Dermis microvascular lymphatic vessel endothelial cell (primary cell): ENCODE measurements at regions not wholly inside any gene's neighbourhood (a gene's known extent, or its start where the extent isn't known, plus 50 kb on each side); places are given as distances from the start of the nearest gene placed in this dataset.
"Not testable (repeated sequence)": the region's sequence is repeated elsewhere in the genome, so short reads cannot be mapped to it uniquely, and the experiment has no call there.

Source experiments
- DNase-seq, 2 donors: peaks; one replicate each; pipeline versions ENCODE4 v3.0.0 to v3.0.0-alpha.2; 2010; ENCODE audit warnings: low read depth in 2 of 2

GRCh38 chrX:85808217-85808616, 239.1 kb downstream of the CHM start:
- DNase-seq, result no peak

DNA sequence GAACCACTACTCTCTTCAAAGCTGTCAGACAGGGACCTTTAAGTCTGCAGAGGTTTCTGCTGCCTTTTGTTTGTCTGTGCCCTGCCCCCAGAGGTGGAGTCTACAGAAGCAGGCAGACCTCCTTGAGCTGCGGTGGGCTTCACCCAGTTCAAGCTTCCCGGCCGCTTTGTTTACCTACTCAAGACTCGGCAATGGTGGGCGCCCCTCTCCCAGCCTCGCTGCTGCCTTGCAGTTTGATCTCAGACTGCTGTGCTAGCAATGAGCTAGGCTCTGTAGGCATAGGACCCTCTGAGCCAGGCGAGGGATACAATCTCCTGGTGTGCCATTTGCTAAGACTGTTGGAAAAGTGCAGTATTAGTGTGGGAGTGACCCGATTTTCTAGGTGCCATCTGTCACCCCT, 275.0 kb downstream of the CHM start:
- not testable (repeated sequence) for DNase-seq

DNA sequence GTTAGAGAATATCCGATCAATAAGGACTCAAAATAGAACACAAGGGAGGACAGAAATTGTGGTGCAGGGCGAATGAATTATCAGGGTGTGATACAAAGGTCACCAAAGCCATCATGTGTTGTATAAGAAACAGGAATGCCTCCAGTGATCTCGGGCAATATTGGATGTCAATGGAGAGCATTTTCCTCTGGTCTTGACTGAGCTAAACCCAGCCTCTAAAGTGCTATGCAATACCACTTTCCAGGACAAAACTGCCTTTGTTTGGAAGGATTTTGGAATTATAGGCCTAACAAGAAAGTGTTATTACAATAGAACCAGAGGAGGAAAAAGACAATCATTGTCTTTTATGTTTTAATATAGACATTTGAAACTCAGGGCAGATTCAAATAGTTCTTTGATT, 281.7 kb downstream of the CHM start:
- DNase-seq, result no peak

DNA sequence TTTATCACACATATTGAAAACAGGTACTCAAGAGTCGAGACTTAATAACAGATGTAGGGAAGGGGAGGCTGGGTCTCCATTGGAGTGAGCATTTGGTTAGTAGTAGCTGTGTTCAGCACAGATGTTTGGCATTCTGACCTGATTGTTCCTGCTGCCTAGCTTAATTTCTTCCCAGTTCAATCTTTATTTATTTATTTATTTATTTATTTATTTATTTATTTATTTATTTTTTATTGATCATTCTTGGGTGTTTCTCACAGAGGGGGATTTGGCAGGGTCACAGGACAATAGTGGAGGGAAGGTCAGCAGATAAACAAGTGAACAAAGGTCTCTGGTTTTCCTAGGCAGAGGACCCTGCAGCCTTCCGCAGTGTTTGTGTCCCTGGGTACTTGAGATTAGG, 324.3 kb downstream of the CHM start:
- not testable (repeated sequence) for DNase-seq

- DNase-seq, result not testable (repeated sequence)
These were observed 323.8 kb upstream of the POF1B start for GRCh38 chrX:85703233-85703632.

DNA sequence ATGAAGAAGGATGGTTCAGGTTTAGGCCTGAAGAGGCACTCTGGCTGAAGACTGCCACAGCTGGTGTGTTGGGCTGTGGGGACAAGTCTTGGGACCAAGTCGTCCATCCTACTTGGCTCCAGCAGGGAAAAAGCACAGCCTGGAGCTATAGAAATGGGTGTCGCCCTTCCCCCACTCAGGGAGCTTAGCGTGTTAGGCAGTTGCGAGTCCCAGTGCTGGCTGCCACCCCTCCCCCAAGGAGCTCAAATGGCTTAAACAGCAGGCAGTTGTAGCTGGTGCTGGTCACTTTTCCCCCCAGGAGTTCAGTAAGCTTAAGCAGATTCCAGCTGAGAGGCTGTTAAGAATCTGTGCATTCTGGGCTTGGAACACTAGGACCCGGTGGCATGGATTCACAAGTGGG, 319.5 kb upstream of the POF1B start:
- DNase-seq, result no peak

- DNase-seq, result no peak
These were observed 306.4 kb upstream of the POF1B start for GRCh38 chrX:85685843-85686242.

- DNase-seq, result no peak
These were observed 287.0 kb upstream of the POF1B start for GRCh38 chrX:85666471-85666870.

DNA sequence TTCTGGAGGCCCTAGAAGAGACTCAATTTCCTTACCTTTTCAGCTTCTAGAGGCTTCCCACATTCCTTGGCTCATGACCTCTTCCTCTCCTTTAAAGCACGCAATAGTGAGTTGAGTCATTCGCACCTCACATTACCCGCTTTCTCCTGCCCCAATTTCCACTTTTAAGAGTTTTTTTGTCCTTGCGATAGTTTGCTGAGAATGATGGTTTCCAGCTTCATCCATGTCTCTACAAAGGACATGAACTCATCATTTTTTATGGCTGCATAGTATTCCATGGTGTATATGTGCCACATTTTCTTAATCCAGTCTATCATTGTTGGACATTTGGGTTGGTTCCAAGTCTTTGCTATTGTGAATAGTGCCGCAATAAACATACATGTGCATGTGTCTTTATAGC, 284.5 kb upstream of the POF1B start:
- DNase-seq, result not testable (repeated sequence)

- DNase-seq, result no peak
These were observed 251.4 kb upstream of the POF1B start for GRCh38 chrX:85630901-85631300.

DNA sequence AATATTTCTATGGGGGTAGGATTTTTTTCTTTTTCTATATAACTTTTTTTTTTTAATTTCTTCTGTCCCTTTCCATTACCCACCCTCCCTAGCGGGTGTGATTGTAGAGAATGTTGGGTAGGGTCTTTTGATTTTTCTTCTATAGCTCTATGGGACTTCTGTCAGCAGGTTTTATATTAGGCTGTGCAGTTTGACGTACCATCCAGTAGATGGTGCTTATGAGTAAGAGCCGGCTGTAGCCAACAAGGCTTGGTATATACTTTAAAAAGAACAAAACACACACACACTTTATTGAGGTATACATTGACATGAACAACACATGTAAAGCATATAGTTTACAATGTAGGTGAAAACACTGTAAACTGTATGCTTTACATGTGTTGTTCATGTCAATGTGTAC, 247.9 kb upstream of the POF1B start:
- DNase-seq, result no peak

DNA sequence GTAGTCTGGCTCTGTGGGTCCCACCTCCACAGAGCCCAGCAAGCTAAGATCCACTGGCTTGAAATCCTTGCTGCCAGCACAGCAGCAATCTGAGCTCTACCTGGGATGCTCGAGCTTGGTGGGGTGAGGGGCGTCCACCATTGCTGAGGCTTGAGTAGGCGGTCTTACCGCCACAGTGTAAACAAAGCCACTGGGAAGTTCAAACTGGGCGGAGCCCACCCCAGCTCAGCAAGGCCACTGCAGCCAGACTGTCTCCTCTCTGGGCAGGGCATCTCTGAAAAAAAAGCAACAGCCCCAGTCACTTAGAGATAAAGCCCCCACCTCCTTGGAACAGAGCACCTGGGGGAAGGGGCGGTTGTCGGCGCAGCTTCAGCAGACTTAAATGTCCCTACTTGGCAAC, 243.2 kb upstream of the POF1B start:
- DNase-seq, result no peak

DNA sequence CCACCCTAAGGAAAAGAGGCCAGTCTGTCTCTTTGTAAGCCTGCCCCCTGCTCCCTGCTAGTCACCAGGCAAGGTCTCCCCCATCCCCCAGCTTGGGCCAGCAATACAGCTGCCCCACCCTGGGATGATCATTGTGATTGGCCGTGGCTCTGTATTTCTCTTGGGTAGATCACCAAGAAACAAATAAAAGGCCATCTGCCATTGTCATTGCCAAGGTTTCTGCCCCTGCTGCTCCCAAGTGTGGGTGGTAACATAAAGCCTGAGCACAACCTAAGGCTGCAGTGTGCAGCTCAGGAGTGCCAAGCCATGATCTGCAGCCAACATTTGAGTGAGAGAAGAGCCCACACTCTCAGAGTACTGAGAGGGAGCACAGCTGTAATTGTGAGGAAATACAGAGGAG, 241.0 kb upstream of the POF1B start:
- DNase-seq, result no peak

- DNase-seq, result no peak
These were observed 240.5 kb upstream of the POF1B start for GRCh38 chrX:85619962-85620361.

GRCh38 chrX:85611926-85612325, 232.5 kb upstream of the POF1B start:
- peak; percentile 1 to 7 for DNase-seq

DNA sequence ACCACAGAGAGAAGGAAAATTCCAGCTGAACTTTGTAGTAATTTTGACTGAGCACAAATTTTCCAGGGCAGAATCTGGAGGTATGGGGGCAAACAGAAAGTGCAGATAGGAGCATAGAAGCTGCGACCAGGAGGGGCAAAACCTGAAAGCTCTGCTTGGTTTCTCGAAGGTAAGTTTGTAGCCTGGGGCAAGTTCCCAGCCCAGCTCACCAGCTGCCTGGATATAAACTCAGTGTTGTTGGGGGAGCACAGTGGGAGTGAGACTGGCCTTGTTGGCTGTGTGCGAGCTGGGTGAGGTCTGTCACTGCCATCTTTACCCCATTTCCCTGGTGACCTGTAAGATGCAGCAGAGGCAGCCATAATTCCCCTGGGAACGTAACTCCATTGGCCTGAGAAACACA, 213.5 kb upstream of the POF1B start:
- no peak for DNase-seq

DNA sequence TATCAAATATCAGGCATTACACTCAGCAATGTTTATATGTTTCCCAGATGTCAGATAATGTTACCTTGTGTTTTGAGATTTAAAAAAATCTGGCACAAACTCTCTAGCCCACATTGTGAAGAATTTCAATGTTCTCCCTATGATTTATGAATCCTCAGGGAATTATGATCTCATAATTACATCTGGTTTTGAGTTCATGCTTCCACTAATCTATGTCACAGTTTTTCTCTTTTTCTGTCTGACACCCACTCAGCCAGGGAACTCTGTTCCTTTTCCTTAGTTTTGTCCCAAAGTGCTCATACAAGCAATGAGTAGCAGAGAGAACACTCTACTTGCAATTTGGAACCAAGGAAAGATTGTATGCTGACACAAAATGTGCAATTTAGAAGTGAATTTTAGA, 212.1 kb upstream of the POF1B start:
- no peak for DNase-seq

DNA sequence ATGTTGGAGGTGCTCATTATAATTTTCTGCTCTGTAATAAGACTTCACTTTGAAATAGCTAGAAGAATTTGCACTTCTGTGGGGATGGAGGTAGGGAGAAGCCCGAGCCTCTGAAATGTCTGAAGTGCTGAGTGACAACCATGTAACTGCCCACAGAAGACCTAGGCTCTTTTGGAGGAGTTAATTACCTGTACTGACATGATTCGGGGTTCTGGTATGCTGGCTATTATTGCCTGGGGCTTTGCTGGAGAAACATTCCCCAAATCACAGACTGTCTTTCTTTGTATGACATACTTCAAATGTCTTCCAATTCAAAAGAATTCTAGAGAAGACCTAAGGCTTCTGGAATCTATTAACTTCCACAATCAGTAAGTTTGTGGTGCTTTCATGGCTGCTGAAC, 211.2 kb upstream of the POF1B start:
- no peak for DNase-seq

DNA sequence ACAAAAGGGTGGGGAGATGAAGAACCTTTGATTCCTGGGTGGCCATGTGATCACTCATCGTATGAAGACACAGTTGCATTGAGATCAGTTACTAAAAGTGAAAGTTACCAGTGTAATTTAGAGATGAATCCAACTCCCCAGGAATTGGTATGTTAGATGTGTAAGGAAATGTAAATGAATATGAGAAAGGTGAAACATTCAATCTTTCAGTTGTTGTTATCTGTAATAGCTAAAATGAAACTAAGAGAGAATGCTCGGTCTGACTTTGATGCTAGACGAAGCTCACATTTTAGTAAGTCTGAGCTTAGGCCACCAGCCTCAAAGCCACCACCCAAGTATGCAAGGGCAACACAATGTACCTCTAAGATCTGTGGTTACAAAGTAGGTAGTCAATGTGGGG, 194.3 kb upstream of the POF1B start:
- DNase-seq, result no peak

DNA sequence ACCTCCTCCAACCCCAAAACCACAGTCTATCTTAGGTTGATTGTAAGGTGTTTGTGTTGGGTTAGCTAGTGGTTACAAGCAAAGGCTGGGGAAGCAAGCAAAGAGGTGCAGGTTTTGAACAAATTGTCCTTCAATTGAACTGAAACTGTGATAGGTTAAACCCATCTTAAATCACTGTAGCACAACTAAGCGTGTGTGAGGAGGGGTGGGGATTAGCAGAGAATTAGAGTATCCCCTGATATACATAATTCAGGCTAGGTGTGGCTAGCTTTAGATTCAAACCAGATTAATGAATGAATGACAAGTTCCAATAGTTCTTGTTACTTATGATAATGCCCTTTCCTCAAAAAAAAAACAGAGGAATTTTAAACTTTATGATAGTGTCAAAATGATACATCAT, 191.0 kb upstream of the POF1B start:
- no peak for DNase-seq

GRCh38 chrX:85569686-85570085, 190.2 kb upstream of the POF1B start:
- DNase-seq, result no peak

DNA sequence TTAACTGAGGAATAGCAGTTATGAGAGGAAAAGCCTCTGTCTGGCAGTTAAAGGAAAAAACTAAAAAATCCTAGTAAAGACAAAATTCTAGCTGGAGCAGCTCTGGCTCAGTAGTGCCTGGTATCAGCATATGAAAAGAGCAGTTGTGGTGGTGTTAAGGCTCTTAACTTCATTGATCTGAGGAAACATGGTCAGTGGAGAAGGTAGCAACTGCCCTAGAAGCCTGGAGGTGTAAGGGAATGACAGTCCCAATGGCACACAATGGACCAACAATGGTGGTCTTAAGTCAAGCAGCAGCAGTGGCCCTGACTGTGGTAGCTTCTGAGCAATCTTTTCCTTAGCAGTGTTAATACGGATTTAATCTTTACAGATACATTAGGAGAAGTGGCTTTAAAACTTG, 189.6 kb upstream of the POF1B start:
- no peak for DNase-seq

GRCh38 chrX:85561231-85561630, 181.8 kb upstream of the POF1B start:
- DNase-seq, result no peak

DNA sequence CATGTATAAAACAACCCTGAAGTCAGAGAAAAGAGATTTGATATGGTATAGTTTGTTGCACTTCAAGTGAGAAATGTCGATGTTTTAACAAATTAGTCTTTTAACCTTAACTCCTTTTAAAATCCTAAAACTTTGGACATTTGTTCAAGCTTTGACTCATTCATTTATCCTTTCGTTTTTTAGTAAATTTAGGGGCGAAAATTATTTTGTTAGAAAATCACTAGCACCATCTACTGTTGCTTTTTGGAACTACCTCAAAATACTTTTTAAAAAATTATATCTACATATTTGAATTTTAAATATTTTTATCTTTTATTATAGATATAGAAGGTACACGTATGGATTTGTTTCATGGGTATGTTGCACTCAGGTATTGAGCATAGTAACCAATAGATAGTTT, 165.1 kb upstream of the POF1B start:
- DNase-seq, result no peak

GRCh38 chrX:85543866-85544265, 164.4 kb upstream of the POF1B start:
- DNase-seq, result no peak
